BJ (cell line): ENCODE measurements at regions not wholly inside any gene's neighbourhood (a gene's known extent, or its start where the extent isn't known, plus 50 kb on each side); places are given as distances from the start of the nearest gene placed in this dataset.
"Not testable (repeated sequence)": the region's sequence is repeated elsewhere in the genome, so short reads cannot be mapped to it uniquely, and the experiment has no call there.

ENCODE experiments used
- CTCF ChIA-PET: fragments of 350-600 bp; formaldehyde crosslinking; extraction: SDS; loops from one replicate; lab custom pipeline; 2021; ENCODE audit warnings: antibody characterized with exemption, inconsistent platforms; lab: Yijun Ruan, JAX
- POLR2A ChIA-PET: fragments of 300-600 bp; sonication (Branson Sonifier 250); formaldehyde crosslinking; extraction: SDS; loops from one replicate; lab custom pipeline; 2021; ENCODE audit warnings: antibody characterized with exemption; lab: Charles Lee
- DNase-seq: peaks from one replicate; pipeline ENCODE4 v3.0.0-alpha.2; 2011; ENCODE audit warnings: low read depth
- H3K27me3 ChIP-seq: 2 replicates; pipeline ENCODE4 v1.6.0; 2011; ENCODE audit warnings: low read length; ENCODE audit not compliant: control insufficient read depth, insufficient read depth
- H3K36me3 ChIP-seq: 2 replicates; pipeline ENCODE4 v1.5.1; 2011; ENCODE audit warnings: low read length; ENCODE audit not compliant: control insufficient read depth, insufficient read depth
- H3K4me3 ChIP-seq: 2 replicates; pipeline ENCODE4 v1.5.1; 2011; ENCODE audit warnings: low read depth, mild to moderate bottlenecking, control low read depth, low read length
- TF ChIP-seq, protein P1 (sequence below): IDR thresholded peaks from 2 replicates; pipeline ENCODE4 v1.5.1; 2011; ENCODE audit warnings: low read depth, mild to moderate bottlenecking, control low read depth, inconsistent platforms, low read length, moderate library complexity; ENCODE audit not compliant: insufficient read depth

- Histone ChIP-seq H3K36me3 (no peaks in the 10 kb centered on the region), H3K4me3 (no peak overlapping the region), H3K27me3 (no peaks in the 10 kb centered on the region)
- TF ChIP-seq, protein P1, sequence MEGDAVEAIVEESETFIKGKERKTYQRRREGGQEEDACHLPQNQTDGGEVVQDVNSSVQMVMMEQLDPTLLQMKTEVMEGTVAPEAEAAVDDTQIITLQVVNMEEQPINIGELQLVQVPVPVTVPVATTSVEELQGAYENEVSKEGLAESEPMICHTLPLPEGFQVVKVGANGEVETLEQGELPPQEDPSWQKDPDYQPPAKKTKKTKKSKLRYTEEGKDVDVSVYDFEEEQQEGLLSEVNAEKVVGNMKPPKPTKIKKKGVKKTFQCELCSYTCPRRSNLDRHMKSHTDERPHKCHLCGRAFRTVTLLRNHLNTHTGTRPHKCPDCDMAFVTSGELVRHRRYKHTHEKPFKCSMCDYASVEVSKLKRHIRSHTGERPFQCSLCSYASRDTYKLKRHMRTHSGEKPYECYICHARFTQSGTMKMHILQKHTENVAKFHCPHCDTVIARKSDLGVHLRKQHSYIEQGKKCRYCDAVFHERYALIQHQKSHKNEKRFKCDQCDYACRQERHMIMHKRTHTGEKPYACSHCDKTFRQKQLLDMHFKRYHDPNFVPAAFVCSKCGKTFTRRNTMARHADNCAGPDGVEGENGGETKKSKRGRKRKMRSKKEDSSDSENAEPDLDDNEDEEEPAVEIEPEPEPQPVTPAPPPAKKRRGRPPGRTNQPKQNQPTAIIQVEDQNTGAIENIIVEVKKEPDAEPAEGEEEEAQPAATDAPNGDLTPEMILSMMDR: no peak
- ChIA-PET POLR2A (no interaction called here), CTCF (no interaction called here)
- DNase-seq: no peak
These were observed 1721.1 kb downstream of the GRIK2 start for GRCh38 chr6:103114582-103114981.

DNA sequence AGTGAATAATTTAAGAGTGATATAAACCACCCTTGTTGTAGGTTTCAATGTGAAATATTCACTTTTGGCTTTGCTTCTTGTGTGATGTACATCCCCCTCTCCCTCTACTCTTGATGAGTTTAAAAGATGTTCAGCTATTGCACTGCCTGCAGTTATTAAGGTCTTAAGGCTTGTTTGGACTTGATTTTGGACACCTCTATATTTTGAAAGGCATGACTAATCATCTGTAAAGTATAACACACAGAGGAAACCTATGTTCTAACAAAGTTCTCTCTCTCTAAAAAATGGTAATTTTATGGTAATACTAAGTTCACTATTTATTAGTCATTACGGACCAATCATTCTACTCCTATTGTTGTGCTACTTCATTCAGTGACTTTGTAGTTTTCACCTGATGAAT, 1719.9 kb downstream of the GRIK2 start:
- ChIA-PET CTCF (no interaction called here), POLR2A (no interaction called here)
- DNase-seq: no peak
- Histone ChIP-seq H3K4me3 (no peak overlapping the region), H3K36me3 (no peaks in the 10 kb centered on the region), H3K27me3 (no peaks in the 10 kb centered on the region)
- TF ChIP-seq, protein P1: no peak

DNA sequence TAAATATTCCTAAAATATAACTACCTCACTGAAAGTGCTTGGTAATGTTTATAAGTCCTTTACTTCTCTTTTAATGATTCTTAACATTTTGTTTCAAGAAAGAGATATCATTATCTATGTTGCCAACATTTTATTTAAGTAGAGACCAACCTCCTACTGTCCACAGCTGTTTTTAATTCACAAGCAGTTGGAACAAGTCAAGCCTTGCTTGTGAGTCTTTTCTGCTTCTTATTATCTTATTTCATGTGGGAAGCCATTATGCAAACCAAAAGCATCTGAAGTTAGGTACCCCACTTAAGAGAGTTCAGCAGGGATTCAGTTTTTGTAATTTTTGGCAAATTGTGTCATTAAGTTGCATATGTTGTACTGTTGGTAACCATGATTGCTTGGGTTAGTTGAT, 1714.5 kb downstream of the GRIK2 start:
- ChIA-PET CTCF (no interaction called here), POLR2A (no interaction called here)
- TF ChIP-seq, protein P1: no peak
- Histone ChIP-seq H3K36me3 (no peaks in the 10 kb centered on the region), H3K27me3 (no peaks in the 10 kb centered on the region), H3K4me3 (no peak overlapping the region)
- no peak for DNase-seq

DNA sequence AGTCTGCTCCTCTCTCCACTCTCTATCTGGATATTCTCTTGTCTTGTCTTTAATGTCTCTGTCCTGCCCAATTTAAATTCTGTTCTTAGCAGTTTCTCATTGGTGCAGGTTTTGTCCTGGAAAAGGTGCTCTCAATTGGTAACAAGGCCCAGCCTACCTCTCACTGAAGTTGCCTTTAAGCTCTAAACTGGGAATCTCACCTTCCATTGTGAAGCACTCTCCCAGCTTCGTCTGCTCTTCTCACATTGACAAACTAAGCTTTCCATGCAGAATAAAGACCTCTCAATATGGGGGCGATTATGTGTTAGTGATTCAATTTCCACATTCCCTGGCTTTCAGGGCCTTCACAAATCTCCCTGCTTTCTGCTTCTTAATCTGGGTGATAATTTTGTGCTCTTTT, 1712.2 kb downstream of the GRIK2 start:
- Histone ChIP-seq H3K27me3 (no peaks in the 10 kb centered on the region), H3K36me3 (no peaks in the 10 kb centered on the region), H3K4me3 (no peak overlapping the region)
- DNase-seq: no peak
- CTCF ChIA-PET: no interaction called here
- TF ChIP-seq, protein P1: no peak
- POLR2A ChIA-PET: no interaction called here

DNA sequence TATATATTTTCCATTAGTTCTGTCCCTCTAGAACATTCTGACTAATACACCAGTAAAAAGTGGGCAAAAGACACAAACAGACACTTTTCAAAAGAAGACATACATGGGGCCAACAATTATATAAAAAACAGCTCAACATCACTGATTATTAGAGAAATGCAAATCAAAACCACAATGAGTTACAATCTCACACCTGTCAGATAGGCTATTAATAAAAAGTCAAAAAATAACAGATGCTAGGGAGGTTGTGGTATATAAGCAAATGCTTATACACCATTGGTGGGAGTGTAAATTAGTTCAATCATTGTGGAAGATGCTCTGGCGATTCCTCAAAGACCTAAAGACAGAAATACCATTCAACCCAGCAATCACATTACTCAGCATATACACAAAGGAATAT, 1707.8 kb downstream of the GRIK2 start:
- Histone ChIP-seq H3K36me3 (no peaks in the 10 kb centered on the region), H3K4me3 (no peak overlapping the region), H3K27me3 (no peaks in the 10 kb centered on the region)
- ChIA-PET CTCF (no interaction called here), POLR2A (no interaction called here)
- TF ChIP-seq, protein P1: no peak
- no peak for DNase-seq

DNA sequence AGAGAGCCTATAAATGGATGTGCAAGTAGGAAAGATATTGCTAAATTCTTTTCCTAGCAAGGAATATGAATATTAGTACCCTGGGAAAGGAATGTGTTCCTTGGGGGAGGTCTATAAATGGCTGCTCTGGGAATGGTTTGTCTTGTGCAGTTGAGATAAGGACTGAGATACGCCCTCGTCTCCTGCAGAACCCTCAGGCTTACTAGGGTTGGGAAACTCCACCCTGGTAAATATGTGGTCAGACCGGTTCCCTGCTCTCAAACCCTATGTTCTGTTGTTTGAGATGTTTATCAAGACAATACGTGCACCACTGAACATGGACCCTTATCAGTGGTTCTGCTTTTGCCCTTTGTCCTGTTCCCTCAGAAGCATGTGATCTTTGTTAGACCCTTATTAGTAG, 1698.9 kb downstream of the GRIK2 start:
- CTCF ChIA-PET, H3K27me3 ChIP-seq, H3K4me3 ChIP-seq, H3K36me3 ChIP-seq, DNase-seq, POLR2A ChIA-PET: not testable (repeated sequence)
